Breast epithelium (tissue), 3 donors: ENCODE measurements at regions not wholly inside any gene's neighbourhood (a gene's known extent, or its start where the extent isn't known, plus 50 kb on each side); places are given as distances from the start of the nearest gene placed in this dataset.

Experiments
- CTCF ChIP-seq, 3 donors: fragments of 450-650 bp; IDR thresholded peaks; one replicate each; pipeline ENCODE4 v1.5.1; 2016 to 2017; ENCODE audit warnings: antibody characterized with exemption in 3 of 3, mild to moderate bottlenecking in 3 of 3, moderate library complexity in 3 of 3
- POLR2A ChIP-seq: fragments of 450-650 bp; IDR thresholded peaks from one replicate; pipeline ENCODE4 v1.6.1; 2016; ENCODE audit warnings: antibody characterized with exemption, mild to moderate bottlenecking, moderate library complexity
- POLR2AphosphoS5 ChIP-seq, 3 donors: sonication (generic); formaldehyde crosslinking; IDR thresholded peaks; one replicate each; pipeline ENCODE4 v1.6.1; 2017; ENCODE audit warnings: antibody characterized with exemption in 3 of 3

GRCh38 chr12:118581371-118581770 lies 205.0 kb downstream of the SUDS3 start:
- TF ChIP-seq POLR2AphosphoS5 (IDR thresholded peaks at IDR 0.05) = no peak
- TF ChIP-seq CTCF (IDR thresholded peaks at IDR 0.05) = no peak
- no peak for TF ChIP-seq POLR2A
